ENCODE measurements at regions not wholly inside any gene's neighbourhood (a gene's known extent, or its start where the extent isn't known, plus 50 kb on each side); places are given as distances from the start of the nearest gene placed in this dataset.

DNA sequence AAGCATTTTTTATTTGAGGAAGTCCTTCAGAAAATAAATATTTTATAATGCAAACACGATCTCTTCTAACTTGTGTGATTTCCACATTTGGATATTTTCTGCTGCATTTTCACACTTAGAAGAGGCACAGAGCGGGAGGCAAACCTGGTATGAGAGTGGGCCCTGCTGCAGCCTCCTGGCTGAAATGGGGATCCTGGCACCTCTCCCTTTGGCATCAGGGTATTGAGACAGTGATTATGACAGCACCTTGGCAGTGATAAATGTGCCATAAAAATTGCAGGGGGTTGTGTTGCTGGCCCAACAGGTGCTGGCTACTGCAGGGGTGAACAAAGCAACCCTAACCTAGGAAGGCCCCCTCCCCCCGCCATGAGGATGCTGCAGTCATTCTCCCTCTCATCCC is 128.6 kb downstream of the TSN start:
- no peak overlapping the region for H2AFZ ChIP-seq (ENCODE audit: low read depth, low read length)
- no peak overlapping the region for H3K27ac Mint-ChIP-seq (ENCODE audit: unreplicated experiment)
- peaks cover 6% of the 10 kb centered on the region for H3K27me3 Mint-ChIP-seq (ENCODE audit: low read depth, unreplicated experiment)

DNA sequence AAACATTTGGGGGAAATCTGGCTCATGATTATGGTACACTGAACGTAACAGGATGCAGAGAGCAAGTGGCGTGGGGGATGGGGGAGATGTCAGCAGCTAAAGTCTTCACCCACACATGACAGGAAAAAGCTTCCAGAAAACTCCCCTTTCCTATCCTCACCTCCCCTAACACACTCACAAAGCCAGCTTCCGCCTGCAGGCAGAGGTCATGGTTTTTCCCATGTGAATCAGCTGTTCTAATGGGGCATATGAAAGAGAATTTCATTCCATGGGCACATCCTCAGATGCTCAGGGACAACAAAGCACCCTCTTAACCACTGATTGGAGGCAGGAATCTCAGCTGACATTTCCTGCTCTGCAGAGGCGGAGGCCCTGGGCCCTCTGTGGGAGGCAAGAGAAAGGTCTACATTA is 129.1 kb downstream of the TSN start:
- TF ChIP-seq, protein P1, sequence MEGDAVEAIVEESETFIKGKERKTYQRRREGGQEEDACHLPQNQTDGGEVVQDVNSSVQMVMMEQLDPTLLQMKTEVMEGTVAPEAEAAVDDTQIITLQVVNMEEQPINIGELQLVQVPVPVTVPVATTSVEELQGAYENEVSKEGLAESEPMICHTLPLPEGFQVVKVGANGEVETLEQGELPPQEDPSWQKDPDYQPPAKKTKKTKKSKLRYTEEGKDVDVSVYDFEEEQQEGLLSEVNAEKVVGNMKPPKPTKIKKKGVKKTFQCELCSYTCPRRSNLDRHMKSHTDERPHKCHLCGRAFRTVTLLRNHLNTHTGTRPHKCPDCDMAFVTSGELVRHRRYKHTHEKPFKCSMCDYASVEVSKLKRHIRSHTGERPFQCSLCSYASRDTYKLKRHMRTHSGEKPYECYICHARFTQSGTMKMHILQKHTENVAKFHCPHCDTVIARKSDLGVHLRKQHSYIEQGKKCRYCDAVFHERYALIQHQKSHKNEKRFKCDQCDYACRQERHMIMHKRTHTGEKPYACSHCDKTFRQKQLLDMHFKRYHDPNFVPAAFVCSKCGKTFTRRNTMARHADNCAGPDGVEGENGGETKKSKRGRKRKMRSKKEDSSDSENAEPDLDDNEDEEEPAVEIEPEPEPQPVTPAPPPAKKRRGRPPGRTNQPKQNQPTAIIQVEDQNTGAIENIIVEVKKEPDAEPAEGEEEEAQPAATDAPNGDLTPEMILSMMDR (IDR thresholded peaks at IDR 0.05; ENCODE audit: insufficient read depth, low read depth, low read length) = no peak
- TF ChIP-seq EZH2 (IDR thresholded peaks at IDR 0.05; ENCODE audit: insufficient read depth, low read length) = no peak
- no peak overlapping the region for H3K27ac ChIP-seq (ENCODE audit: low read depth, low read length)
- H3K9ac ChIP-seq (ENCODE audit: low read length) = no peak overlapping the region
- peak overlapping the region; percentile 44 for H3K27ac Mint-ChIP-seq (ENCODE audit: unreplicated experiment)
- peaks cover 5% of the 10 kb centered on the region for H3K27me3 ChIP-seq (ENCODE audit: insufficient read depth, low read length)
- no peaks in the 10 kb centered on the region for H3K36me3 Mint-ChIP-seq (ENCODE audit: low read depth, unreplicated experiment)
- no peak for DNase-seq (ENCODE audit: low read depth)
- no peaks in the 10 kb centered on the region for H3K4me1 ChIP-seq (ENCODE audit: insufficient read depth, low read length)
- H3K4me1 Mint-ChIP-seq (ENCODE audit: low read depth, unreplicated experiment) = peaks cover 16% of the 10 kb centered on the region
- H3K79me2 ChIP-seq (ENCODE audit: insufficient read depth, low read length) = no peaks in the 10 kb centered on the region
- H4K20me1 ChIP-seq (ENCODE audit: insufficient read depth, low read length) = no peaks in the 10 kb centered on the region
- H3K9me3 Mint-ChIP-seq (ENCODE audit: unreplicated experiment) = peaks cover 4% of the 10 kb centered on the region
- FAIRE-seq = no peak
- no peak overlapping the region for H3K4me2 ChIP-seq (ENCODE audit: low read length)
- no peak overlapping the region for H3K4me3 Mint-ChIP-seq (ENCODE audit: unreplicated experiment)
- H3K9me3 ChIP-seq (ENCODE audit: insufficient read depth, low read depth, low read length) = no peaks in the 10 kb centered on the region
- H3K4me3 ChIP-seq (ENCODE audit: insufficient read depth, low read depth, low read length) = no peak overlapping the region
- peaks cover 6% of the 10 kb centered on the region for H3K27me3 Mint-ChIP-seq (ENCODE audit: low read depth, unreplicated experiment)
- H2AFZ ChIP-seq (ENCODE audit: low read depth, low read length) = no peak overlapping the region
- no peaks in the 10 kb centered on the region for H3K36me3 ChIP-seq (ENCODE audit: insufficient read depth, low read length)

More for the DNA sequence above, 128.6 kb downstream of the TSN start:
- Histone ChIP-seq H3K4me2 (ENCODE audit: low read length) (no peak overlapping the region), H3K27me3 (ENCODE audit: insufficient read depth, low read length) (peaks cover 5% of the 10 kb centered on the region), H3K79me2 (ENCODE audit: insufficient read depth, low read length) (no peaks in the 10 kb centered on the region), H3K36me3 (ENCODE audit: insufficient read depth, low read length) (no peaks in the 10 kb centered on the region), H4K20me1 (ENCODE audit: insufficient read depth, low read length) (no peaks in the 10 kb centered on the region), H3K27ac (ENCODE audit: low read depth, low read length) (no peak overlapping the region), H3K4me3 (ENCODE audit: insufficient read depth, low read depth, low read length) (no peak overlapping the region), H3K9ac (ENCODE audit: low read length) (no peak overlapping the region), H3K4me1 (ENCODE audit: insufficient read depth, low read length) (no peaks in the 10 kb centered on the region), H3K9me3 (ENCODE audit: insufficient read depth, low read depth, low read length) (no peaks in the 10 kb centered on the region)
- Mint-ChIP-seq H3K4me1 (ENCODE audit: low read depth, unreplicated experiment) (peaks cover 16% of the 10 kb centered on the region), H3K4me3 (ENCODE audit: unreplicated experiment) (no peak overlapping the region), H3K9me3 (ENCODE audit: unreplicated experiment) (peaks cover 4% of the 10 kb centered on the region), H3K36me3 (ENCODE audit: low read depth, unreplicated experiment) (no peaks in the 10 kb centered on the region)
- DNase-seq (ENCODE audit: low read depth) (no peak), FAIRE-seq (no peak)
- TF ChIP-seq EZH2 (IDR thresholded peaks at IDR 0.05; ENCODE audit: insufficient read depth, low read length) = no peak
- TF ChIP-seq, protein P1 (IDR thresholded peaks at IDR 0.05; ENCODE audit: insufficient read depth, low read depth, low read length) = no peak

DNA sequence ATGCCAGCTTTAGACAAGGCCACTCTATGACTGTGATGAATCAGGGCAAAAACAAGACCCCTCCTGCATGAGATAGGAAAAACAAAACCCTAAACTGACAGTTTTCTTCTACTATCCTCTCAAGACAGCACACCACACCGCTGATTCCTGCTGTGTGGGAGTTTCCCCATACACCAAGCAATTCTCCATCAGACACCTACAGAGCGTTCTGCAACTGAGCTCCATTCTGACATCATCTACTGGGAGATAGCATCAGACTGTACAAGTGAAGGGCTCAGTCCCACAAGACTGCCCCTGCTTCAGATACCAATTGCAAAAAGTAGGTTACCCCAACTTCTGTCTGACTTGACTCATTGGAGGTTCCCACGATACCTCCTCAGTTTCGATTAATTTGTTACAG is 130.6 kb downstream of the TSN start:
- Histone ChIP-seq H3K79me2 (ENCODE audit: insufficient read depth, low read length) (no peaks in the 10 kb centered on the region), H3K36me3 (ENCODE audit: insufficient read depth, low read length) (no peaks in the 10 kb centered on the region), H3K4me3 (ENCODE audit: insufficient read depth, low read depth, low read length) (no peak overlapping the region), H2AFZ (ENCODE audit: low read depth, low read length) (no peak overlapping the region), H4K20me1 (ENCODE audit: insufficient read depth, low read length) (no peaks in the 10 kb centered on the region), H3K9ac (ENCODE audit: low read length) (no peak overlapping the region), H3K4me1 (ENCODE audit: insufficient read depth, low read length) (no peaks in the 10 kb centered on the region), H3K27ac (ENCODE audit: low read depth, low read length) (no peak overlapping the region), H3K27me3 (ENCODE audit: insufficient read depth, low read length) (peaks cover 5% of the 10 kb centered on the region), H3K4me2 (ENCODE audit: low read length) (no peak overlapping the region), H3K9me3 (ENCODE audit: insufficient read depth, low read depth, low read length) (no peaks in the 10 kb centered on the region)
- TF ChIP-seq, protein P1 (IDR thresholded peaks at IDR 0.05; ENCODE audit: insufficient read depth, low read depth, low read length) = no peak
- TF ChIP-seq EZH2 (IDR thresholded peaks at IDR 0.05; ENCODE audit: insufficient read depth, low read length) = no peak
- DNase-seq (ENCODE audit: low read depth) (no peak), FAIRE-seq (no peak)
- H3K36me3 Mint-ChIP-seq (ENCODE audit: low read depth, unreplicated experiment) = no peaks in the 10 kb centered on the region
- no peak overlapping the region for H3K27ac Mint-ChIP-seq (ENCODE audit: unreplicated experiment)
- H3K9me3 Mint-ChIP-seq (ENCODE audit: unreplicated experiment) = peaks cover 6% of the 10 kb centered on the region
- peaks cover 16% of the 10 kb centered on the region for H3K4me1 Mint-ChIP-seq (ENCODE audit: low read depth, unreplicated experiment)
- no peak overlapping the region for H3K4me3 Mint-ChIP-seq (ENCODE audit: unreplicated experiment)
- H3K27me3 Mint-ChIP-seq (ENCODE audit: low read depth, unreplicated experiment) = peaks cover 6% of the 10 kb centered on the region
